Lower lobe of right lung (tissue), 2 donors: ENCODE measurements at regions not wholly inside any gene's neighbourhood (a gene's known extent, or its start where the extent isn't known, plus 50 kb on each side); places are given as distances from the start of the nearest gene placed in this dataset.
A peak's percentile ranks its signal among the peaks of the same experiment; 100 is the strongest.
"Not testable (repeated sequence)": the region's sequence is repeated elsewhere in the genome, so short reads cannot be mapped to it uniquely, and the experiment has no call there.

Experiments
- ATAC-seq, 2 donors: fragments of 200-7000 bp; cut with Tn5 transposase; one replicate each; pipeline ENCODE4 v1.9.1; 2020 to 2022; ENCODE audit warnings: mild to moderate bottlenecking in 2 of 2, moderate library complexity in 2 of 2
- DNase-seq: peaks from one replicate; pipeline ENCODE4 v3.0.0-alpha.2; 2020
- H3K27ac ChIP-seq: fragments of 200-600 bp; one replicate; pipeline ENCODE4 v1.8.0; 2022
- H3K27me3 ChIP-seq: fragments of 200-600 bp; one replicate; pipeline ENCODE4 v1.8.0; 2022; ENCODE audit warnings: low read depth
- H3K36me3 ChIP-seq: fragments of 200-600 bp; one replicate; pipeline ENCODE4 v1.8.0; 2022; ENCODE audit warnings: mild to moderate bottlenecking
- H3K4me1 ChIP-seq: fragments of 200-600 bp; one replicate; pipeline ENCODE4 v1.8.0; 2022
- H3K4me3 ChIP-seq: fragments of 200-600 bp; one replicate; pipeline ENCODE4 v1.8.0; 2022; ENCODE audit warnings: mild to moderate bottlenecking
- H3K9me3 ChIP-seq: fragments of 200-600 bp; one replicate; pipeline ENCODE4 v1.8.0; 2022
- CTCF ChIP-seq: fragments of 200-600 bp; IDR thresholded peaks from one replicate; pipeline ENCODE4 v1.8.0; 2022; ENCODE audit warnings: antibody characterized with exemption, mild to moderate bottlenecking
- intact Hi-C: fragments of 100-400 bp; cut with DNase I; formaldehyde crosslinking; loops from one replicate; pipeline ENCODE4 v1.11.0; 2022
- donor health status: DM: no; HTN: yes; CAD: no; lungs with severe emphysema.

GRCh38 chr2:212892193-212892592 is 259.2 kb downstream of the IKZF2 start:
- ATAC-seq, result no peak
- DNase-seq, result no peak
- no peak overlapping the region for H3K4me3 ChIP-seq
- no peaks in the 10 kb centered on the region for H3K36me3 ChIP-seq
- intact Hi-C loops, result no loop called here
- H3K9me3 ChIP-seq, result no peaks in the 10 kb centered on the region
- no peak overlapping the region for H3K27ac ChIP-seq
- peak; percentile 20 for TF ChIP-seq CTCF
- H3K4me1 ChIP-seq, result no peaks in the 10 kb centered on the region
- H3K27me3 ChIP-seq, result no peaks in the 10 kb centered on the region

- Histone ChIP-seq H3K4me3 (no peak overlapping the region), H3K27ac (no peak overlapping the region), H3K36me3 (no peaks in the 10 kb centered on the region), H3K9me3 (no peaks in the 10 kb centered on the region), H3K27me3 (no peaks in the 10 kb centered on the region), H3K4me1 (no peaks in the 10 kb centered on the region)
- intact Hi-C loops, result no loop called here
- no peak for TF ChIP-seq CTCF
- DNase-seq (no peak), ATAC-seq (no peak)
Measured at GRCh38 chr2:212891580-212891979, 259.8 kb downstream of the IKZF2 start.

DNA sequence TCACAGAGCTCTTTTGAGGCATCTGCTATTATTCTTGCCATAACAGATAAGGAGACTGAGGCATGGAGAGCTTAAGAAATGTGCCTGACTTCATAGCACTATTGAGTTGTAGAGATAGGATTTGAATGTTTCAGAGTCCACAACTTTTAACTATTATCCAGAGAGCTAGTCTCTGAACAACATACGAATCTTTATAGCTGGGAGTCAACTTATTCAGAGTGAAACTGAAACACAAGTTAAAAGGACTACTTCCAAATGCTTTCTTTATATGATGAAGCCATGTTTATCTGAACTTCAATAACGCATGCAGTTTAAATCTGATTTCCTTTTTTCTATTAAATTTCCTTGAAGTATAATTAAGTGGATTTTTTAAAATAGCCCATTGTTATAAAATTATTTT is 268.8 kb downstream of the IKZF2 start:
- Histone ChIP-seq H3K36me3 (no peaks in the 10 kb centered on the region), H3K27me3 (no peaks in the 10 kb centered on the region), H3K27ac (no peak overlapping the region), H3K9me3 (peaks cover 2% of the 10 kb centered on the region), H3K4me1 (no peaks in the 10 kb centered on the region), H3K4me3 (no peak overlapping the region)
- TF ChIP-seq CTCF, result no peak
- intact Hi-C loops, result no loop called here
- no peak for ATAC-seq
- DNase-seq, result no peak

DNA sequence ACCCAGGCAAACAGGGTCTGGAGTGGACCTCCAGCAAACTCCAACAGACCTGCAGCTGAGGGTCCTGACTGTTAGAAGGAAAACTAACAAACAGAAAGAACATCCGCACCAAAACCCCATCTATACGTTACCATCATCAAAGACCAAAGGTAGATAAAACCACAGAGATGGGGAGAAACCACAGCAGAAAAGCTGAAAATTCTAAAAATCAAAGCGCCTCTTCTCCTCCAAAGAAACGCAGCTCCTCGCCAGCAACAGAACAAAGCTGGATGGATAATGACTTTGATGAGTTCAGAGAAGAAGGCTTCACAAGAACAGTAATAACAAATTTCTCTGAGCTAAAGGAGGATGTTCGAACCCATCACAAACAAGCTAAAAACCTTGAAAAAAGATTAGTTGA is 274.9 kb downstream of the IKZF2 start:
- H3K27ac ChIP-seq, intact Hi-C loops, H3K27me3 ChIP-seq, DNase-seq, H3K9me3 ChIP-seq, H3K4me3 ChIP-seq, H3K36me3 ChIP-seq, H3K4me1 ChIP-seq, ATAC-seq: not testable (repeated sequence)

DNA sequence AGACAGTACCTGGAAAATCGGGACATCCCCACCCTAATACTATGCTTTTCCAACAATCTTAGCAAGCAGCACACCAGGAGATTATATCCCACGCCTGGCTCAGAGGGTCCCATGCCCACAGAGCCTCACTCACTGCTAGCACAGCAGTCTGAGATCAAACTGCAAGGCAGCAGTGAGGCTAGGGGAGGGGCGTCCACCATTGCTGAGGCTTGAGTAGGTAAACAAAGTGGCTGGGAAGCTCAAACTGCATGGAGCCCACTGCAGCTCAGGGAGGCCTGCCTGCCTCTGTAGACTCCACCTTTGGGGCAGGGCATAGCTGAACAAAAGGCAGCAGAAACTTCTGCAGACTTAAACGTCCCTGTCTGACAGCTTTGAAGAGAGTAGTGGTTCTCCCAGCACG is 275.5 kb downstream of the IKZF2 start:
- H3K27ac ChIP-seq, ATAC-seq, H3K36me3 ChIP-seq, H3K4me1 ChIP-seq, DNase-seq, intact Hi-C loops, H3K27me3 ChIP-seq, H3K9me3 ChIP-seq, H3K4me3 ChIP-seq: not testable (repeated sequence)

GRCh38 chr2:212873256-212873655 is 278.2 kb downstream of the IKZF2 start:
- TF ChIP-seq CTCF, result no peak
- intact Hi-C loops, result no loop called here

DNA sequence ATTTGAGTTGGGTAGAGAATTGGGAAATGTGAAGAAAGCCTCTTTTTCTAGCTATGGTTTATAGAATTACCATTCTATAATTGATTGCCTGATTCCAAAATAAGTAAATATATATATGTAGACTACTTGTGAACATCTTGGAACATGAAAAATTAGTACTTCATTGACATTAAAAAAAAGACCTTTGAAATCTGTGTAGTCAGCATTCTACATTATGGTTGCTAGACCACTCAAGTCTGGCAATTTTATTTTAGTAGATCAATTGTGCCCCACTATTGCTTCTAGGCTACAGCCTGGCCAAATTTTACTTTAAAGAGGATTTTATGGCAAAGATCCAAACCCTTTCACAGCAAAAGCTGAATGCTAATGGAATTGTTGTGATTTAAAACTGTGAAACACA is 279.8 kb downstream of the IKZF2 start:
- Histone ChIP-seq H3K4me3 (no peak overlapping the region), H3K4me1 (no peaks in the 10 kb centered on the region), H3K9me3 (no peaks in the 10 kb centered on the region), H3K36me3 (no peaks in the 10 kb centered on the region), H3K27me3 (no peaks in the 10 kb centered on the region), H3K27ac (no peak overlapping the region)
- intact Hi-C loops, result no loop called here
- no peak for TF ChIP-seq CTCF
- ATAC-seq (no peak), DNase-seq (no peak)

More at GRCh38 chr2:212873256-212873655, 278.2 kb downstream of the IKZF2 start:
- H3K4me1 ChIP-seq, result no peaks in the 10 kb centered on the region
- ATAC-seq (no peak), DNase-seq (no peak)
- H3K9me3 ChIP-seq, result no peaks in the 10 kb centered on the region
- no peaks in the 10 kb centered on the region for H3K27me3 ChIP-seq
- H3K4me3 ChIP-seq, result no peak overlapping the region
- no peaks in the 10 kb centered on the region for H3K36me3 ChIP-seq
- no peak overlapping the region for H3K27ac ChIP-seq
